GM21529 (cell line): ENCODE measurements at regions not wholly inside any gene's neighbourhood (a gene's known extent, or its start where the extent isn't known, plus 50 kb on each side); places are given as distances from the start of the nearest gene placed in this dataset.

Experiments
- ATAC-seq: cut with Tn5 transposase; IDR thresholded peaks from one replicate; pipeline ENCODE4 v1.9.1; 2021; ENCODE audit not compliant: unreplicated experiment

DNA sequence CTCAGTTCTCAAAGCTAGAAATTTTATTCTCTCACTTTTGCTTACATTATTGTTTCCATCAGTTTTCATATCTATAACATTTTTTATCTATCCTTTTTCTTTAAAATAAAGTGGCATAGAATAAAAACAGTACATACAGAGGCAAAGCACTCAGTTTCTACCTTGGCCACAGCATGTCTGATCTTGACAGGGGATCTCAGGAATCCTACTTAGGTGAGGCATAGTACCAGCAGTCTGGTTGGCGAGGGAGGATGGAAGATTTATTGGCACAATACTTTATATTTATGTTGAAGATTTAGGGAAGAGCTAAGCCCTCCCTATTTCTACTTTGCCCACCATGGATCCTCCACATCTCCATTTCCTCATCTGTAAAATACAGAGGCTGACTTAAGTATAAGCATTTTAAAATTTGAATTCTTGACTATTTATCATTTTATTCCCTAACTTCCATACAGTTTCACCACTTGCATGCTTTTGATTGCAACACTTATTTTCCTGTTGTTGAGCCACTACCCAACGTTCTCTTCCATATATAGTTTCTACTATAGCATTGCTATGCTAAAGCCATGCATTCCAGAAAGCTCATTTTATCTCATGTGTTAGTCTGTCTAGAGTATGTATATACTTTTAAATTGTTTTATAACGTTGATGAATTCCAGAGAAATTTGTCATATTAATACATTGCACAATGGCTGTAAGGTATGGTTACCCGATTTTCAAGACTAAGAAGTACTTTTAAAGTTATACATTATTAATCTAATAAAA is 506.7 kb downstream of the KCTD12 start:
- ATAC-seq = no peak

DNA sequence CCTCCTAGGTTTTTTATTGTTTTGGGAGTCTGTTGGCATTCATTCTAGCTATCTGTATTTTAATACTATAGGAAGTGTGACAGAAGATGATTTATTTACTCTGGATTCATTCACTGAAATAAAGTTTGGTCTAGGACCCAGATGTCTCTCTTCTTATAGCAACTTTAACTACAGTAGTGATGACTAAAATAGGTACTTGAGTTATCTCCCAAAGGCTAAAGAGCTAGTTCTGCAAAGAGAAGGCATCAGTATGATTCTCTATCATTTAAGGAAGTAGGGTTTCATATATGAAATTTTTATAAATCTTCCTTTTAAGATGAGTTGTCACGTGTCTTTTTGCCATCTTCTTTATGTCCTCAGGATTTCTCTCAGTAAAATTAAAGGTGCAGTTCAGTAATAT is 507.4 kb downstream of the KCTD12 start:
- no peak for ATAC-seq

DNA sequence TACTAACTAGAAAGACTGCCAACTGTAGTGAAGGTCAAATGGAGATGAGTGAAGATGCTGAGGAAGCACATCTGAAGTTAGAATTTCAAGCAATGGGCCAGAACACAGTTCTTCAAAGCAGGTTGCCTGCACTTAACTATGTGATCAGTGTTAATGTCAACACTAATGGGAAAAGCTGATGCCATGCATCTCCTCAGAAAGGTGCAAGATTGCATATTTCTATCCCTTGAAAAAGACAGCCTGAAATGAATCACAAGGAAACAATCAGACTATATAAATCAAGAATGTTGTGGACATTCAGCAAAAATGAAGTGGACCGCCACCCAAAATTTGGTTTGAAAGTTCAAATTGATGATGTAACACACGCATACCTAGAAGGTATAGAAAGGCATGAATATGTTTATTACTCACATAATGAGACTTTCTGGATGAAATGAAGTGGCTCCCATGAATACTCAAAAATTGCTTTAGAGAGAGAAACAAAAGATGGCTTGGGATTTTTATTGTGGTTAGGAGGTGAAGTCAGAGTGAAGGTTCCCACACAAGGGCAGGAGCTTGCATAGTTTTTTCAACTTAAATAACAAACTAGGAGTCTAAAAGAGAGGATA is 522.4 kb downstream of the KCTD12 start:
- no peak for ATAC-seq

DNA sequence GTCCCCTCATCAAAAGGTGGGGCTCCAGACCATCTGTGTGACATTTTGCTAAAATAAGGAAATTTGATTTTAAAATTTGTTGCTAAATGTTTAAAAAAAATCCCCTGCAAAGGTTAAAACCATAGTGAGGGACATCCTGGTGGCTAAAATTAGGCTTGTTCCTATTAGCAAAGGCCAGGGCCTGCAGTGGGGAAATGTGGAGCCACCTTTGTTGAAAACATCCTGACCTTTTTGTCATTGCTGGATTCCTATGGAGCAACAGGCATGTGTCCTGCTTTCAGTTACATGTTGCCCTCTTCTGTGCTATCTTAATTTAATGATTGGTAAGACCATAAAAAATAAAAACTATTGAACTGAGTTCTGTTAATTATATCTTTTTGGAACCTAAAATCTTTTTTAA is 524.3 kb downstream of the KCTD12 start:
- ATAC-seq = no peak

- ATAC-seq = no peak
Observed at GRCh38 chr13:76351541-76352229, 534.5 kb downstream of the KCTD12 start.

DNA sequence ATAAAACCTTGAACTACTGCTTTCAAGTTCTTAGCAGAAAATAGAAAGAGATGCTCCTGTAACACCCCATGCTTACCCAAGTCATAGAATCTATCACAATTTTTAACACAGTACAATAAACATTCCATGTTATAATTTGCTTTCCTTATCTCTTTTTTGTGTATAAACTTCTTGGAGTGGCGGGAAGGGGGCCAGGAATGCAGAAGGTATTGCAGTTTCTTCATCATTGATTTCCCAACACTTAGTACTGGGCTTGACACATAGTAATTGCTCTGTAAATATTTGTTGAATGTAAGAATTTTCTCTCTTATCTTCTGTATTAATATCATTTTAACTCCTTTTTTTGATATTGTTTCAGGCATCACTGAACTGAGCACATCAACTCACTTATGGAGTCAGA is 535.8 kb downstream of the KCTD12 start:
- no peak for ATAC-seq

GRCh38 chr13:76349700-76350099 is 536.5 kb downstream of the KCTD12 start:
- ATAC-seq = no peak

DNA sequence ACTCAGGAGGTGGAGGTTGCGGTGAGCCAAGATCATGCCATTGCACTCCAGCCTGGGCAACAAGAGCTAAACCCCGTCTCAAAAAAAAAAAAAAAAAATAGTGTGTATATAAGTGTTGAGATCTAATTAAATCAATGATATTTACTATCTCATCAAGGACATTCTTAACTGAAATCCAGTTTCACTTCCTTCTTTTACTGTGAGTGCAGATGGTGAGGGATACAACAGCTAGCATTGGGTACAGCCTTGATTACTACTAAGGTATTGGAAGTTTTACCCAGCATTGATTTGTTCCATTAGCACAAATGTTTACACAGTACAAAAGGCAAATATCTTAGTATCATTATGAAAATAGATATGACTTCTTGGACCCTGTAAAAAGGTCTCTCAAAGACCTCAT is 546.6 kb downstream of the KCTD12 start:
- ATAC-seq = no peak

GRCh38 chr13:76338003-76338402 is 548.2 kb downstream of the KCTD12 start:
- ATAC-seq = no peak

DNA sequence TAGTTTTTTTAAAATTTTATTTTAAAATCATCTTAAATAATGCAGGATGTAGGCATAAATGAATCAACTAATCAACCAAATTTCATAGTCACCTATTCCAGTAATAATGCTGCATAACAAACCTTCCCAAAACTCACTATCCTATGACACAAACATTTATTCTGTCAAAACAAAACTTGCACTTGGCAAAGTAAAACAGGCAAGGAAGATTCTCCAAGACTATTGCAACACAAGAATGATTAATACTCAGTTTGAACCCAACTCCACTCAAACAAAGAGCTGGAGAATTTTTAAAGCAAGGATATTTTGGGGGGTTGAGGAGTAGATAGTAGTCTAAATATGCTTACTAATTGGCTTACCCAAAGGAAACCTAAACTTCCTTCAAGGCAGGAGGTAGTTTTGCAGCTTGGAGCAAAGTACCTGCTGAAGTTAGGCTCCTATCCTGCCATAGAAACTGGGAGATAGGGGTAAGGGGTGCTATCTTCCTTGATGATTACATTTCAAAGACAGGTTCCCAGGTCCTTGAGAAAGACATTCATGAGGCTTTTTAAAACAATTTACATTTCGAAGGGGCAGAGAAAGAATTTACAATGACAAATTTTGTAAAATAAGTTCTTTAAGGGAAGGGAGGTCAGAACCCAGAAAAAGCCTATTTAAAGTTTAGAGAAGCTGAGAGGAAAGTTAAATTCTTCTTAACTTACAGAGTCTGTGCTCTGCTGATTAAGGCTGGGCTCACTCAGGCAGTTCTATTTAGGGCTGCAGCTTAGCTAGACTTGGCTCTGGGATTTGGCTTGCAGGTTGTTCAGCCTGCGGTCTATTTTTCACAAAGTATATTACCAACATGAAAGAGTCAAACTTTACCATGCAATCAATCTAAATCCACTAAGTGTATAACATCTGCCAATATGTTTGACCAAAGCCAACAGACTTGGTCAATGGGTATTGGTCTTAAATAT is 549.0 kb downstream of the KCTD12 start:
- no peak for ATAC-seq

GRCh38 chr13:76335463-76335862 is 550.7 kb downstream of the KCTD12 start:
- no peak for ATAC-seq

DNA sequence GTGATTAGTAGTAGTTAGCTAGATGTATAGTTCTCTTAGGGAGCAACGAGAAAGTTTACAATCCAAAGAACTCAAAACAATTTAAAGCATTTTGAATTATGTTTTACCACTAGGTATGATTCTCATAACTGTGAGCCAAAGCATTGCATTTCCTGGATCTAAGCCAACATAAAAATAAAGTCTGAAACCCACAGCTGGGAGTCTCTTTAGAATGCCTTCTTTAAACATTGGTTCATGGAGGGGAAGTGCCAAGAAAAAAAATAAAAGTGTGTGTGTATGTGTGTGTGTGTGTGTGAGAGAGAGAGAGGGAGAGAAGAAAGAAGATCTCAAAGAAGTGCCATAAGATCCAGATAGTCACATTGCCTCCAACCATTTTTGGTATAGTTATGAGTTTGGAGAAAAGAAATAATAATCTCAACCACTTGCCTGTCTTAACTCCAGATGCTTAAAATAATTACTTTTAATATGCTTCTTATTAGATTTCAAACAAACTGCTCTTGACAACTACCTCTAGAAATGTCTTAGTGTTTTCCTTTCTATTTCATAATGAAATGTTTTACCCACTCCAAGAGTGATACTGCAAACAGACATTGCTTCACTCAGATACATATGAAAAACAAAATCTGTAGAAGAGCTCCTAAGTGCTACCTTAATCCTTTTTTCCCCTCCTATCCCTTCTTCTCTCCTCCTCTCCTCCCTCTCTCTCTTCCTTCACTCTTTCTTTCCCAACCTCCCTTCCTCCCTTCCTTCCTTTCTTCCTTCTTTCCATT is 554.1 kb downstream of the KCTD12 start:
- no peak for ATAC-seq

DNA sequence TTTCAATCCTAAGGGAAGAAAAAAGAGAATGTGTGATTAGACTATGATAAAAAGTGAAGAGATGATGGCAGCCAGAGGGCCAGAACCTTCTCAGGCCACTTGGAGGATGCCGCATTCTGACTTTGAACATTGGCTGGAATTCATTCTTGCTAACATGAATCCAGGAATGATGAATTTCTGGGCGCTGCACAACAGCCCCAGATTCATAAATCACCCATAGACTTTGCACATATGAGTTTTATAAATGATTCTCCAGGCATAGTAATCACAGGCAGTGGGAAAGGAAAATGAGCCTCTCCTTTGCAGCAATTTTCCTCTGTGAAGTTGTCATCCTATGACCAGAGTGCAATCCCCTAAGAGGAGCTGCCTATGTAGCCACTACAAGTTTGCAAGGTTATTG is 555.4 kb downstream of the KCTD12 start:
- ATAC-seq = no peak

DNA sequence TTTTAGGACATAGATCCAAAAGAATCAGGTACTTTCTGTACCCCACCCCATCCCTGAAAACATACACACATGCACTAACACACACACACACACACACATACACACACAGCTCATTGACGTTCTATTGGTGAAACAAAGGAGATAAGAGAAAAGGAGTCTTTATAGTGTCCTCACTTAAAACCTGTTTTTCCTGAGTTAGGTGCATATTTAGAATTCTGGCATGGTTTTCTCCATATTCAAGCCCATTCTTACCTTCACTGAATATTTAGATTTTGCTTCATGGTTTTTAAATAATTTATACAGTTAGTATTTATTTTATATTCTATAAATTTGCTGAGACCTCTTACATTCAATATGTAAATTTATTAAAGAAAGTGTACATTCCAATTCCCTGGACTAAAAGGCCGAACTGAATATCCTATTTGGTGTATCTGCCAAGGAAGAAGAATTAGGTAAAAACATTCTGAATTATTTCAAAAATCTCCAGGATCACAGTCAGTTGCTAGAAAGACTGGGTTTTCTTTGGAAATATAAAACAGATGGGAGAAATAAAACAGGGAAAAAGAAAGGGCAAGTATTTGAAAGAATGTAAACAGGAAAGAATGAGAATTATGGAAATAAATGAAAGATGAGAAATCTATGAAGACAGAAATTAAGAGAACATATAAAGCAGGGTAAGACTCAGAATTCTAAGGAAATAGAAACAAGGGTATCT is 556.2 kb downstream of the KCTD12 start:
- ATAC-seq = no peak

DNA sequence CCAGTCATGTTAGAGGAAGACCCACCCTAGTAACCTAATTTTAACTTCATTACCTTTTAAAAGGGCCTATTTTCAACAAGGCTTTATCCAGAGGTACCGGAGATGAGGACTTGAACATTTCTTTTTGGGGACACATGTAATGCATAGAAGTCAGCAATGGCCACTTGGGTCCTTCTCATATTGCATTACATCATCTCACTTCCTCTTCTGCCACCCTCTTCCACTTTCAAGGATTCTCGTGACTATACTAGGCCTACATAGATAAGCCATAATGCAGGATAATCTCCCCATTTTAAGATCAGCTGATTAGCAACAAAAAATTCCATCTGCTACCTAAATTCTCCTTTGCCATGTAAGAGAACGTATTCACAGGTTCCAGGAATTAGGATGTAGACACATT is 557.2 kb downstream of the KCTD12 start:
- no peak for ATAC-seq

DNA sequence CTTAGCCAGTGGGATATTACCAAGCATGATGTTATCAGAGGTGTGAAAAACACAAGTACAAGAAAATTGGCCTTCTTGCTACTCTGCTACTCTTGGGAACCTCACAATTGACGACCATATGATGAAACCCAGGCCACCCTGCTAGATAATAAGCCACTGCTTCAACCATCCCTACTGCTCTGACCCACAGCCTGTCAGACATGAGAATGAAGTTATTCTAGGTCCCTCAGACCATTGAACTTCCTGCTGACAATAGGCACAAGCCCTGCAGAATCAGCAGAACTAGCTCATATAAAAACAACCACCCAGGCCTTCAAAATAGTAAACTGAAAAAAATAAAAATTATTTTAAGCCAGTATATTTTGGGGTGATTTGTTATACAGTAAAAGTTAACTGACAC is 559.9 kb downstream of the KCTD12 start:
- no peak for ATAC-seq

DNA sequence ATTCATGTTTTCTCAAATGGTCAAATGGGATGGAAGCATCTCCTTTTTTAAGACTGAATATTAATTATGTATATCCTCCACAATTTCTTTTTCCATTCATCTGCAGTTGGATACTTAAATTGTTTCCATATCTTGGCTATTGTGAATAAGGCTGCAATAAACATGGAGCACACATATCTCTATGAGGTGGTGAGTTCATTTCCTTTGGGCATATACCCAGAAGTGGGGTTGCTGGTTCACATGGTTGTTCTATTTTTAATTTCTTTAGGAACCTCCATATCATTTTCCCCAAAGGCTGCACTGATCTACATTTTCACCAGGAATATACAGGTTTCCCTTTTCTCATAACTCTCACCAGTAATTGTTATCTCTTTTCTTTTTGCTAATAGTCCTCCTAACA is 566.3 kb downstream of the KCTD12 start:
- no peak for ATAC-seq

- ATAC-seq = no peak
Observed at GRCh38 chr13:76316998-76317527, 569.1 kb downstream of the KCTD12 start.

DNA sequence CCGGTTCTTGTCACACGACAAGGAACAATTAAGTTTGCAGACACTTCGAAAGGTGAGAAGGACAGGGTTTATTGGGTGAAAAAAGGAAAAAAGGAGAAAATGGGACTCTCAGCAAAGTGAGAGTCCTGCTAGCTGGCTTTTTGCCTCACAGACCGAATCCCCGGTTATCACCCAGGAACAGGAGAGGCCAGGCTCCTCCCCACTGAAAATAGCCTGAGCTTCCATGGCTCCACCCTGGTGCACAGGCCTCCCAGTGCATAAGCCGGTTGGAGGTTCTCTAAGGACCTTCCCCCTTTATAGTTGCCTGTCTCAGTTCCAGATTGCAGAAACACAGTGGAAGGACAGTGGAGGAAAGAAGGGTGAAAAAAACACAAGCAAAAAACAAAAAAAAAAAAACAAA is 571.7 kb downstream of the KCTD12 start:
- ATAC-seq = no peak

DNA sequence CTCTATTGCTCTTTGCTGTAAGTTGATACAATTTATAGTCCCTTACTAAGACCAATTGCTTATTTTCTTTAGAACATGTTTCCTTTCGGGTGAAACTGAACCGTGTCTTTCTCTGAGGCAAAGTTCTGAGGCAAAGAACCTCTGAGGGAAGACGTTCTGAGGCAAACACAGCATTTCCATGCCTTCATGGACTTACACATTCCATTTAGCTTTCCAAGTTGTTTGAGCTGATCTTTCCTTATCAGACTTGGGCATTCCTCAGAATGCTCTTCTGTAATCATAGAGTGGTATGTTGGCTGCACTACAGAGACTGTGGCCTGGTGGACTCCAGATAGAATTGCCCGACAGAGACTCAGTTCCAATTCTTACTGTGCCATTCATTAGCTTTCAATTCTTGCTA is 579.1 kb downstream of the KCTD12 start:
- no peak for ATAC-seq
